H1 (cell line): ENCODE measurements at regions not wholly inside any gene's neighbourhood (a gene's known extent, or its start where the extent isn't known, plus 50 kb on each side); places are given as distances from the start of the nearest gene placed in this dataset.

Experiments
- CBX5 ChIP-seq: fragments of 300-800, 300-1000 bp; sonication (generic); IDR thresholded peaks from 2 replicates; pipeline ENCODE4 v1.7.1; 2016; ENCODE audit warnings: antibody characterized with exemption, low read length, low read depth
- JUND ChIP-seq: IDR thresholded peaks from 2 replicates; pipeline ENCODE4 v1.6.1; 2011; ENCODE audit warnings: mild to moderate bottlenecking, improper control_type of control experiment, low read length
- KDM1A ChIP-seq: fragments of 200-600, 300-600 bp; sonication (generic); IDR thresholded peaks from 2 replicates; pipeline ENCODE4 v1.7.1; 2016; ENCODE audit warnings: mild to moderate bottlenecking, low read length, borderline replicate concordance
- NRF1 ChIP-seq: IDR thresholded peaks from 2 replicates; pipeline ENCODE4 v1.6.1; 2011; ENCODE audit warnings: mild to moderate bottlenecking, low read depth, low read length, improper control_type of control experiment
- RAD21 ChIP-seq, 2 experiments: IDR thresholded peaks in 1 of 2; conservative IDR thresholded peaks in 1 of 2; 2 replicates each; pipeline ENCODE4 v1.6.1; 2011; ENCODE audit warnings: low read depth in 2 of 2, low read length in 2 of 2, improper control_type of control experiment in 1 of 2, inconsistent platforms in 1 of 2, mild to moderate bottlenecking in 1 of 2, moderate library complexity in 1 of 2
- RBBP5 ChIP-seq: IDR thresholded peaks from 2 replicates; pipeline ENCODE4 v1.7.1; 2012; ENCODE audit warnings: low read depth, mild to moderate bottlenecking, inconsistent platforms, low read length, moderate library complexity, borderline replicate concordance

GRCh38 chr14:97850886-97851285, 1053.7 kb downstream of the VRK1 start (continued):
- TF ChIP-seq NRF1, result no peak
- no peak for TF ChIP-seq CBX5
- no peak for TF ChIP-seq RAD21 (IDR thresholded peaks at IDR 0.05 in 1 of 2, conservative IDR thresholded peaks at IDR 0.05 in 1 of 2; ENCODE audit: low read depth in 2 of 2, low read length in 2 of 2)
- TF ChIP-seq JUND, result no peak
- no peak for TF ChIP-seq KDM1A
- no peak for TF ChIP-seq RBBP5
- TF ChIP-seq, all 59 proteins: peak for 0
